Endothelial cell of umbilical vein (primary cell): ENCODE measurements at regions not wholly inside any gene's neighbourhood (a gene's known extent, or its start where the extent isn't known, plus 50 kb on each side); places are given as distances from the start of the nearest gene placed in this dataset.

Experiments
- CTCF ChIP-seq, 2 donors: IDR thresholded peaks; 1 replicate in 1 of 2; 2 replicates in 1 of 2; pipeline ENCODE4 v1.5.1; 2011; ENCODE audit warnings: low read length in 2 of 2, mild to moderate bottlenecking in 2 of 2, moderate library complexity in 2 of 2, control low read depth in 1 of 2, inconsistent platforms in 1 of 2, low read depth in 1 of 2; ENCODE audit not compliant: insufficient read depth in 1 of 2; ENCODE audit errors: extremely low read depth in 1 of 2
- JUN ChIP-seq: IDR thresholded peaks from 2 replicates; pipeline ENCODE4 v1.6.1; 2011; ENCODE audit warnings: borderline replicate concordance, low read depth; ENCODE audit not compliant: insufficient read length, insufficient read depth
- MAX ChIP-seq: IDR thresholded peaks from 2 replicates; pipeline ENCODE4 v1.6.1; 2011; ENCODE audit not compliant: insufficient read depth, insufficient read length
- MYC ChIP-seq: IDR thresholded peaks from one replicate; pipeline ENCODE4 v1.6.1; 2011; ENCODE audit warnings: mild to moderate bottlenecking, low read depth, low read length
- POLR2A ChIP-seq: IDR thresholded peaks from 2 replicates; pipeline ENCODE4 v1.6.1; 2012; ENCODE audit warnings: low read depth, mild to moderate bottlenecking, control low read depth, low read length
- POLR2AphosphoS5 ChIP-seq: IDR thresholded peaks from 2 replicates; pipeline ENCODE4 v1.6.1; 2012; ENCODE audit warnings: low read depth, mild to moderate bottlenecking, control low read depth, low read length, moderate library complexity; ENCODE audit not compliant: insufficient read depth

GRCh38 chr9:100674419-100675122 lies 96.7 kb downstream of the CAVIN4 start:
- TF ChIP-seq CTCF (IDR thresholded peaks at IDR 0.05; ENCODE audit: extremely low read depth in 1 of 2, insufficient read depth in 1 of 2, low read depth in 1 of 2, low read length in 2 of 2) (no peak), JUN (no peak), MYC (no peak), MAX (no peak), POLR2AphosphoS5 (no peak), POLR2A (no peak)
